GM13976 (cell line): ENCODE measurements at regions not wholly inside any gene's neighbourhood (a gene's known extent, or its start where the extent isn't known, plus 50 kb on each side); places are given as distances from the start of the nearest gene placed in this dataset.

Source experiments
- DNase-seq: peaks from one replicate; pipeline ENCODE4 v3.0.0; 2012; ENCODE audit warnings: low spot score
- in situ Hi-C: fragments of 300-500 bp; cut with MboI; formaldehyde crosslinking; loops from one replicate; pipeline ENCODE4 v1.12.0; 2022; ENCODE audit warnings: low sequenced_read_pairs, mixed read lengths, inconsistent platforms; ENCODE audit not compliant: unreplicated experiment
- TF ChIP-seq, protein P1 (sequence below): IDR thresholded peaks from 2 replicates; pipeline ENCODE4 v1.5.1; 2012; ENCODE audit warnings: borderline replicate concordance, mild to moderate bottlenecking; ENCODE audit not compliant: insufficient read depth; ENCODE audit errors: extremely low read depth, missing control alignments, control extremely low read depth

DNA sequence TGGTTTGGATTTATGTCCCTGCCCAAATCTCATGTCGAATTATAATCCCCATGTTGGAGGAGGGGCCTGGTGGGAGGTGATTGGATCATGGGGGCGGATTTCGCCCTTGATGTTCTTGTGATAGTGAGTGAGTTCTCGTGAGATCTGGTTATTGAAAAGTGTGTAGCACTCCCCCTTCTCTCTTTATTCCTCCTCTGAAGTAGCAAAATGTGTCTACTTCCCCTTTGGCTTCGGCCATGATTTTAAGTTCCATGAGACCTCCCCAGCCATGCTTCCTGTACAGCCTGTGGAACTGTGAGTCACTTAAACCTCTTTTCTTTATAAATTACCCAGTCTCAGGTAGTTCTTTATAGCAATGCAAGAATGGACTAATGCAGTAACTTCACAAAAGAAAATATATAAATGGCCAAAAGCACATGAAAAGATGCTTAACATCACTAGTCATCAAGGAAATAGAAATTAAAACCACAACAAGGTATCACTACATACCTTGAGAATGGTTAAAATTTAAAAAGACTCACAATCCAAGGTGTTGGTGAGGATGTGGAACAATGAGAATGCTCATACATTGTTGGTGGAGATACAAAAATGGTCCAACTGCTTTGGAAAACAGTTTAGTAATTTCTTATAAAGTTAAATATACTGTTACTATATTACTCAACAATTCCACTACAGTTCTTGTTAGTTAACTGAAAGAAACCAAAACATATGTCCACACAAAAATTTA lies 218.7 kb downstream of the SNX10 start:
- in situ Hi-C loops, result loop anchor here (25.0 kb wide), 3 partner anchors 423 to 652 kb away; partner anchors contain the start of genes HOXA10, HOXA3, HOXA7 and HOXA9

GRCh38 chr7:26511866-26512265 lies 220.2 kb downstream of the SNX10 start:
- TF ChIP-seq, protein P1, sequence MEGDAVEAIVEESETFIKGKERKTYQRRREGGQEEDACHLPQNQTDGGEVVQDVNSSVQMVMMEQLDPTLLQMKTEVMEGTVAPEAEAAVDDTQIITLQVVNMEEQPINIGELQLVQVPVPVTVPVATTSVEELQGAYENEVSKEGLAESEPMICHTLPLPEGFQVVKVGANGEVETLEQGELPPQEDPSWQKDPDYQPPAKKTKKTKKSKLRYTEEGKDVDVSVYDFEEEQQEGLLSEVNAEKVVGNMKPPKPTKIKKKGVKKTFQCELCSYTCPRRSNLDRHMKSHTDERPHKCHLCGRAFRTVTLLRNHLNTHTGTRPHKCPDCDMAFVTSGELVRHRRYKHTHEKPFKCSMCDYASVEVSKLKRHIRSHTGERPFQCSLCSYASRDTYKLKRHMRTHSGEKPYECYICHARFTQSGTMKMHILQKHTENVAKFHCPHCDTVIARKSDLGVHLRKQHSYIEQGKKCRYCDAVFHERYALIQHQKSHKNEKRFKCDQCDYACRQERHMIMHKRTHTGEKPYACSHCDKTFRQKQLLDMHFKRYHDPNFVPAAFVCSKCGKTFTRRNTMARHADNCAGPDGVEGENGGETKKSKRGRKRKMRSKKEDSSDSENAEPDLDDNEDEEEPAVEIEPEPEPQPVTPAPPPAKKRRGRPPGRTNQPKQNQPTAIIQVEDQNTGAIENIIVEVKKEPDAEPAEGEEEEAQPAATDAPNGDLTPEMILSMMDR, result no peak
- DNase-seq, result no peak
- in situ Hi-C loops, result loop anchor here (25.0 kb wide), 3 partner anchors 425 to 650 kb away; partner anchors contain the start of genes HOXA10, HOXA3, HOXA7 and HOXA9

More for the DNA sequence above, 218.7 kb downstream of the SNX10 start:
- TF ChIP-seq, protein P1, result no peak
- DNase-seq, result no peak

- in situ Hi-C loops, result loop anchor here (25.0 kb wide), 3 partner anchors 425 to 650 kb away; partner anchors contain the start of genes HOXA10, HOXA3, HOXA7 and HOXA9
- TF ChIP-seq, protein P1, result no peak
- DNase-seq, result no peak
These were observed 221.1 kb downstream of the SNX10 start for GRCh38 chr7:26512737-26513136.

DNA sequence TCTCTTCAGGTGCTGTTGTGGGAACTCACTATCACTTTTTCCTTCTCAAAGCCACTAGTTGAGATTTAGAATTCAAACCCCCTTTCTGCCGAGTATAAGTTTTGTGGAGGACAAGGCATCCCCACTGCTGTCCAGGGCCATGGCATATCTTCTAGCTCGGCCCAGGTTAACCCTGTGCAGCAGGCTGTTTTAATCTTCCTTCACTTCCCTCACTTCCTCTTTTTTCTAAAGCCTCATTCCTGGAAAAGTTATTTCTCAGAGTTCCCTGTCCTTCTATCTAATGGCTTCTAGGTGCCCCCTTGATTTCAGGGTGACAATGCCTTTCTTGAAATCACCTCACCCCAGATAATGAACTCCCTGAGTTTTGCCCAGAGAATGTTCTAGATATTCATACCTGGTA lies 222.3 kb downstream of the SNX10 start:
- in situ Hi-C loops, result loop anchor here (25.0 kb wide), 3 partner anchors 427 to 648 kb away; partner anchors contain the start of genes HOXA10, HOXA3, HOXA7 and HOXA9
- no peak for DNase-seq
- TF ChIP-seq, protein P1, result no peak

GRCh38 chr7:26514633-26515032 lies 223.0 kb downstream of the SNX10 start:
- DNase-seq, result no peak
- in situ Hi-C loops, result loop anchor here (25.0 kb wide), 3 partner anchors 427 to 648 kb away; partner anchors contain the start of genes HOXA10, HOXA3, HOXA7 and HOXA9
- TF ChIP-seq, protein P1, result no peak

DNA sequence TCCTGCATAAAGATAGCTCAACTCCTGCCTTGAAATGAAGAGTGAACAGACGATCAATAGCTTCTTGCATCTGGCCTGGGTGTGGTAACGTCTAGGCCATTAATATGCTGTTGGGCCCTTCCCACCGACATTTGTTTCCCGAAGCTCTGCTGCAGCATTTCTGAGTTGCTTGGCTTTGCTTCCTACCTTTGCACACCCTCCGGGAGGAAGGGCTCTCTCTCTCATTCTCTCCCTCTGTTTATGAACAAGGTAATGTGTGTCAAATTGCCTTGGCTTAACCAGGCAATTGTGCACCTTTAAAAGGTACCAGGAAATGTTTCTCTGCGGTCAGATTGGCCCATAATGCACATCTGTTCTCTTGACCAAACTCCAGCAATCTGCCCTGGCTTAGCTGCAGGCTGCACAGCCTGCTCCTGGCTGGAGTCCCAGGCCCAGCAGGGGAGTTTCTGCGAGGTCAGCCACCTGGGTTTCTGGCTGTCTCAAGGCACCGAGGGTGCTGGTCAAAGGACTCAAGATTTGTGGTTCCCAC lies 223.7 kb downstream of the SNX10 start:
- no peak for DNase-seq
- TF ChIP-seq, protein P1, result no peak
- in situ Hi-C loops, result loop anchor here (25.0 kb wide), 3 partner anchors 428 to 647 kb away; partner anchors contain the start of genes HOXA10, HOXA3, HOXA7 and HOXA9
